Endothelial cell of umbilical vein (primary cell): ENCODE measurements at regions not wholly inside any gene's neighbourhood (a gene's known extent, or its start where the extent isn't known, plus 50 kb on each side); places are given as distances from the start of the nearest gene placed in this dataset.

Experiments used
- EZH2 ChIP-seq: IDR thresholded peaks from 2 replicates; pipeline ENCODE4 v1.6.1; 2012; ENCODE audit warnings: borderline replicate concordance, low read depth, mild to moderate bottlenecking, moderate library complexity, low read length, inconsistent platforms; ENCODE audit not compliant: severe bottlenecking
- FOS ChIP-seq: IDR thresholded peaks from 2 replicates; pipeline ENCODE4 v1.6.1; 2011; ENCODE audit warnings: mild to moderate bottlenecking, low read length, moderate library complexity, borderline replicate concordance; ENCODE audit not compliant: insufficient read depth
- JUN ChIP-seq: IDR thresholded peaks from 2 replicates; pipeline ENCODE4 v1.6.1; 2011; ENCODE audit warnings: borderline replicate concordance, low read depth; ENCODE audit not compliant: insufficient read length, insufficient read depth
- MYC ChIP-seq: IDR thresholded peaks from one replicate; pipeline ENCODE4 v1.6.1; 2011; ENCODE audit warnings: mild to moderate bottlenecking, low read depth, low read length
- POLR2A ChIP-seq: IDR thresholded peaks from 2 replicates; pipeline ENCODE4 v1.6.1; 2012; ENCODE audit warnings: low read depth, mild to moderate bottlenecking, control low read depth, low read length
- POLR2AphosphoS5 ChIP-seq: IDR thresholded peaks from 2 replicates; pipeline ENCODE4 v1.6.1; 2012; ENCODE audit warnings: low read depth, mild to moderate bottlenecking, control low read depth, low read length, moderate library complexity; ENCODE audit not compliant: insufficient read depth
- TF ChIP-seq, protein P1 (sequence below): IDR thresholded peaks from 2 replicates; pipeline ENCODE4 v1.6.1; 2011; ENCODE audit not compliant: insufficient read depth, insufficient read length
- TF ChIP-seq, protein P2 (sequence below), 2 donors: IDR thresholded peaks; 1 replicate in 1 of 2; 2 replicates in 1 of 2; pipeline ENCODE4 v1.5.1; 2011; ENCODE audit warnings: low read length in 2 of 2, mild to moderate bottlenecking in 2 of 2, moderate library complexity in 2 of 2, control low read depth in 1 of 2, inconsistent platforms in 1 of 2, low read depth in 1 of 2; ENCODE audit not compliant: insufficient read depth in 1 of 2; ENCODE audit errors: extremely low read depth in 1 of 2

DNA sequence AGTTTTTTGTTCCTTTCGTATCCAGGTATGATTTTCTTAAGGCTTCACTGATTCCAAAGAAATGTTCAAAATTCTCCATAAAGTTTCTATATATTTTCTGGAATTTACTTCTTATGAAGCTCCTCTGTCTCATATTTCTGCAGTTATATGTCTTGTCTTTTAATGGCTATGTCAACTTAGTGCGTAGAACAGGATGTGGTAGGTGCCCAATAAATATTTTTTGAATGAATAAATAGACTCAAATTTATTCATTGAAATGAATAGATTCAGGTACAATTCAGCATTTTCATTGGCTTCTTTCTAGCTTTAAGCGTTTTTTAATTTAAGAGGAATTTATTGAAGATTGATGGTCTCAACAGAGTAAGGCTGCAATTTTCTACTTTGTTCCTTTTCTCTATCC lies 231.9 kb upstream of the BOD1L1 start:
- TF ChIP-seq, protein P1, sequence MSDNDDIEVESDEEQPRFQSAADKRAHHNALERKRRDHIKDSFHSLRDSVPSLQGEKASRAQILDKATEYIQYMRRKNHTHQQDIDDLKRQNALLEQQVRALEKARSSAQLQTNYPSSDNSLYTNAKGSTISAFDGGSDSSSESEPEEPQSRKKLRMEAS: no peak
- TF ChIP-seq POLR2A (no peak), EZH2 (no peak), JUN (no peak), POLR2AphosphoS5 (no peak), FOS (no peak), MYC (no peak)
- TF ChIP-seq, protein P2, sequence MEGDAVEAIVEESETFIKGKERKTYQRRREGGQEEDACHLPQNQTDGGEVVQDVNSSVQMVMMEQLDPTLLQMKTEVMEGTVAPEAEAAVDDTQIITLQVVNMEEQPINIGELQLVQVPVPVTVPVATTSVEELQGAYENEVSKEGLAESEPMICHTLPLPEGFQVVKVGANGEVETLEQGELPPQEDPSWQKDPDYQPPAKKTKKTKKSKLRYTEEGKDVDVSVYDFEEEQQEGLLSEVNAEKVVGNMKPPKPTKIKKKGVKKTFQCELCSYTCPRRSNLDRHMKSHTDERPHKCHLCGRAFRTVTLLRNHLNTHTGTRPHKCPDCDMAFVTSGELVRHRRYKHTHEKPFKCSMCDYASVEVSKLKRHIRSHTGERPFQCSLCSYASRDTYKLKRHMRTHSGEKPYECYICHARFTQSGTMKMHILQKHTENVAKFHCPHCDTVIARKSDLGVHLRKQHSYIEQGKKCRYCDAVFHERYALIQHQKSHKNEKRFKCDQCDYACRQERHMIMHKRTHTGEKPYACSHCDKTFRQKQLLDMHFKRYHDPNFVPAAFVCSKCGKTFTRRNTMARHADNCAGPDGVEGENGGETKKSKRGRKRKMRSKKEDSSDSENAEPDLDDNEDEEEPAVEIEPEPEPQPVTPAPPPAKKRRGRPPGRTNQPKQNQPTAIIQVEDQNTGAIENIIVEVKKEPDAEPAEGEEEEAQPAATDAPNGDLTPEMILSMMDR (IDR thresholded peaks at IDR 0.05; ENCODE audit: extremely low read depth in 1 of 2, insufficient read depth in 1 of 2, low read depth in 1 of 2, low read length in 2 of 2): no peak
